IMR-90 (cell line): ENCODE measurements at regions not wholly inside any gene's neighbourhood (a gene's known extent, or its start where the extent isn't known, plus 50 kb on each side); places are given as distances from the start of the nearest gene placed in this dataset.

Source experiments
- CEBPB ChIP-seq: IDR thresholded peaks from 2 replicates; pipeline ENCODE4 v1.6.1; 2012; ENCODE audit warnings: low read depth, low read length, improper control_type of control experiment
- CTCF ChIP-seq: conservative IDR thresholded peaks from 2 replicates; pipeline ENCODE4 v1.5.1; 2012; ENCODE audit warnings: mild to moderate bottlenecking, low read depth, low read length, improper control_type of control experiment
- FOS ChIP-seq: fragments of 150-350 bp; IDR thresholded peaks from 2 replicates; pipeline ENCODE4 v1.6.1; 2016; ENCODE audit warnings: low read depth, low read length
- MAZ ChIP-seq: IDR thresholded peaks from 2 replicates; pipeline ENCODE4 v1.6.1; 2012; ENCODE audit warnings: low read depth, mild to moderate bottlenecking, low read length, improper control_type of control experiment, moderate library complexity, borderline replicate concordance
- POLR2A ChIP-seq: IDR thresholded peaks from 2 replicates; pipeline ENCODE4 v1.6.1; 2012; ENCODE audit warnings: mild to moderate bottlenecking, low read depth, low read length
- RAD21 ChIP-seq: IDR thresholded peaks from 2 replicates; pipeline ENCODE4 v1.6.1; 2012; ENCODE audit warnings: low read length, improper control_type of control experiment
- SMC3 ChIP-seq: fragments of 150-350 bp; IDR thresholded peaks from 2 replicates; pipeline ENCODE4 v1.6.1; 2016; ENCODE audit warnings: low read depth, mild to moderate bottlenecking, antibody characterized with exemption, low read length, moderate library complexity
- USF2 ChIP-seq: fragments of 150-350 bp; IDR thresholded peaks from 2 replicates; pipeline ENCODE4 v1.6.1; 2017; ENCODE audit warnings: mild to moderate bottlenecking, antibody characterized with exemption, low read length, low read depth

- TF ChIP-seq CTCF = no peak
- no peak for TF ChIP-seq POLR2A
- no peak for TF ChIP-seq MAZ
- TF ChIP-seq CEBPB = no peak
- TF ChIP-seq RAD21 = no peak
- TF ChIP-seq SMC3 = no peak
- TF ChIP-seq FOS = no peak
- TF ChIP-seq USF2 = no peak
These were observed 292.0 kb downstream of the NFKBIZ start for GRCh38 chr3:102141096-102141927.
